Endodermal cell (in vitro differentiated cells): ENCODE measurements at regions not wholly inside any gene's neighbourhood (a gene's known extent, or its start where the extent isn't known, plus 50 kb on each side); places are given as distances from the start of the nearest gene placed in this dataset.

Experiments used
- DNase-seq: peaks from one replicate; pipeline ENCODE4 v3.0.0-alpha.2; 2017
- H3K27ac ChIP-seq: 2 replicates; pipeline ENCODE4 v1.5.1; 2013; ENCODE audit warnings: mild to moderate bottlenecking, low read depth, low read length, moderate library complexity
- H3K27me3 ChIP-seq: 2 replicates; pipeline ENCODE4 v1.6.1; 2013; ENCODE audit warnings: mild to moderate bottlenecking, low read length, moderate library complexity; ENCODE audit not compliant: insufficient read depth, control insufficient read depth, poor library complexity, severe bottlenecking
- H3K36me3 ChIP-seq: 2 replicates; pipeline ENCODE4 v1.7.0; 2013; ENCODE audit warnings: mild to moderate bottlenecking, low read length, moderate library complexity; ENCODE audit not compliant: control insufficient read depth, insufficient read depth
- H3K4me1 ChIP-seq: one replicate; pipeline ENCODE4 v1.7.0; 2013; ENCODE audit warnings: low read length; ENCODE audit not compliant: control insufficient read depth, insufficient read depth
- H3K4me3 ChIP-seq: 2 replicates; pipeline ENCODE4 v1.5.1; 2013; ENCODE audit warnings: mild to moderate bottlenecking, low read length, moderate library complexity
- H3K9ac ChIP-seq: 2 replicates; pipeline ENCODE4 v1.6.1; 2013; ENCODE audit warnings: mild to moderate bottlenecking, low read length, moderate library complexity; ENCODE audit not compliant: poor library complexity, severe bottlenecking; ENCODE audit errors: extremely low read depth
- H3K9me3 ChIP-seq: 2 replicates; pipeline ENCODE4 v1.6.1; 2013; ENCODE audit warnings: mild to moderate bottlenecking, low read length, moderate library complexity; ENCODE audit not compliant: control insufficient read depth
- H3K27ac Mint-ChIP-seq: 2 replicates; pipeline ENCODE4 v1.8.0; 2020; ENCODE audit warnings: mixed read lengths
- H3K27me3 Mint-ChIP-seq: 2 replicates; pipeline ENCODE4 v1.8.0; 2021; ENCODE audit warnings: mild to moderate bottlenecking, mixed read lengths; ENCODE audit not compliant: insufficient read depth
- H3K36me3 Mint-ChIP-seq: 2 replicates; pipeline ENCODE4 v1.8.0; 2020; ENCODE audit warnings: low read depth, mixed read lengths
- H3K4me1 Mint-ChIP-seq: 2 replicates; pipeline ENCODE4 v1.8.0; 2020; ENCODE audit warnings: mixed read lengths
- H3K4me3 Mint-ChIP-seq: 2 replicates; pipeline ENCODE4 v1.8.0; 2020; ENCODE audit warnings: mild to moderate bottlenecking, moderate library complexity, mixed read lengths
- H3K9me3 Mint-ChIP-seq: 2 replicates; pipeline ENCODE4 v1.8.0; 2020; ENCODE audit warnings: mild to moderate bottlenecking, mixed read lengths
- WGBS, 2 experiments: methylation state at CpG; one replicate each; pipeline versions ENCODE4 v1.1.5 to v1.1.7; 2013; ENCODE audit warnings: missing lambda C conversion rate in 2 of 2, mixed read lengths in 1 of 2; ENCODE audit not compliant: insufficient coverage in 1 of 2, insufficient read length in 1 of 2; 5-methylcytosine and 5-hydroxymethylcytosine counted together
- TF ChIP-seq, protein P1 (sequence below): fragments of 200-600 bp; sonication (generic); conservative IDR thresholded peaks from 2 replicates; pipeline ENCODE4 v1.5.0; 2021; ENCODE audit warnings: antibody characterized with exemption, mild to moderate bottlenecking

DNA sequence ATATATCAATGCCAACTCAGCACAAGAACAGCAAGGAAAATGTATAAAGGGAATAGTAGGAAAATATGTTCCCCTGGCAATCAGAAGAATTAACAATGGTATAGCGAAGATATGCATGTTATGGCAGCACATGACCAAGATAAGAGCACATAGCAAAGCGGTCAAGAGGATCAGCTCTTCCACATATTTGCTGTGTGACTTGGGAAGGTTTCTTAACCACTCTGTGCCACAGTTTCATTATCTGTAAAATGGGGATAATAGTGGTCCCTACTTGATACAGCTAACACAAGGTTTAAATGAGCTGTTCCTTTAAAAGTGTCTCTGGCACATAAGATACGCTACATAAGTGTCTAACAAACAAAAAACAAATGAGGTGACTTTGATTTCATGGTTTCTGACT, 77.9 kb upstream of the PIP5K1B start:
- no peak overlapping the region for H3K9ac ChIP-seq
- Mint-ChIP-seq H3K9me3 (no peaks in the 10 kb centered on the region), H3K27me3 (peaks cover 7% of the 10 kb centered on the region), H3K27ac (no peak overlapping the region), H3K36me3 (no peaks in the 10 kb centered on the region), H3K4me3 (no peak overlapping the region), H3K4me1 (no peaks in the 10 kb centered on the region)
- H3K27ac ChIP-seq, result no peak overlapping the region
- TF ChIP-seq, protein P1, sequence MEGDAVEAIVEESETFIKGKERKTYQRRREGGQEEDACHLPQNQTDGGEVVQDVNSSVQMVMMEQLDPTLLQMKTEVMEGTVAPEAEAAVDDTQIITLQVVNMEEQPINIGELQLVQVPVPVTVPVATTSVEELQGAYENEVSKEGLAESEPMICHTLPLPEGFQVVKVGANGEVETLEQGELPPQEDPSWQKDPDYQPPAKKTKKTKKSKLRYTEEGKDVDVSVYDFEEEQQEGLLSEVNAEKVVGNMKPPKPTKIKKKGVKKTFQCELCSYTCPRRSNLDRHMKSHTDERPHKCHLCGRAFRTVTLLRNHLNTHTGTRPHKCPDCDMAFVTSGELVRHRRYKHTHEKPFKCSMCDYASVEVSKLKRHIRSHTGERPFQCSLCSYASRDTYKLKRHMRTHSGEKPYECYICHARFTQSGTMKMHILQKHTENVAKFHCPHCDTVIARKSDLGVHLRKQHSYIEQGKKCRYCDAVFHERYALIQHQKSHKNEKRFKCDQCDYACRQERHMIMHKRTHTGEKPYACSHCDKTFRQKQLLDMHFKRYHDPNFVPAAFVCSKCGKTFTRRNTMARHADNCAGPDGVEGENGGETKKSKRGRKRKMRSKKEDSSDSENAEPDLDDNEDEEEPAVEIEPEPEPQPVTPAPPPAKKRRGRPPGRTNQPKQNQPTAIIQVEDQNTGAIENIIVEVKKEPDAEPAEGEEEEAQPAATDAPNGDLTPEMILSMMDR, result no peak
- no peak overlapping the region for H3K4me3 ChIP-seq
- H3K36me3 ChIP-seq, result no peaks in the 10 kb centered on the region
- no peaks in the 10 kb centered on the region for H3K4me1 ChIP-seq
- no peak for DNase-seq
- no peaks in the 10 kb centered on the region for H3K9me3 ChIP-seq
- H3K27me3 ChIP-seq, result peaks cover 21% of the 10 kb centered on the region
- WGBS, 2 experiments, result 94 to 100% methylated on average over 3 of the region's 3 CpGs

DNA sequence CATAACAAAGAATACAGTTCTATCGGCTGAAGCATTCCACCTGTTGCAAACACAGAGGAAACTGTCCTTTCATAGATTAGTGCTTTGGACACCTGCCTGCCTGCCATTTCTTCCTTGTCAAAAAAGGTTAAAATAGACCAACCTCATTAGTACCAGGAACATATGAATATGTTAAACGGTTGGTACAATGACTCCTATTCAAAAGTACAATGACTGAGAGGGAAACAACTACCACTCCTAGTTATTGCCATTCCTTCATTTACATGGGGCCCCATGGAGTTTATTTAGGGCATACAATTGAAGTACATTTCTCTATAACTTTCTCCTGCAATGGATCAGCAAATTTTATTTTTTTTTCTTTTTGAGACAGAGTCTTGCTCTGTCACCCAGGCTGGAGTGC, 77.4 kb upstream of the PIP5K1B start:
- Histone ChIP-seq H3K4me1 (peaks cover 4% of the 10 kb centered on the region), H3K27ac (no peak overlapping the region), H3K36me3 (no peaks in the 10 kb centered on the region), H3K4me3 (no peak overlapping the region), H3K9ac (no peak overlapping the region), H3K27me3 (peaks cover 21% of the 10 kb centered on the region), H3K9me3 (no peaks in the 10 kb centered on the region)
- Mint-ChIP-seq H3K4me3 (no peak overlapping the region), H3K27me3 (peaks cover 7% of the 10 kb centered on the region), H3K4me1 (no peaks in the 10 kb centered on the region), H3K27ac (no peak overlapping the region), H3K36me3 (no peaks in the 10 kb centered on the region), H3K9me3 (no peaks in the 10 kb centered on the region)
- no peak for DNase-seq
- 88 to 92% methylated on average over 1 to 2 of the region's 2 CpGs for WGBS, 2 experiments
- TF ChIP-seq, protein P1, result no peak

DNA sequence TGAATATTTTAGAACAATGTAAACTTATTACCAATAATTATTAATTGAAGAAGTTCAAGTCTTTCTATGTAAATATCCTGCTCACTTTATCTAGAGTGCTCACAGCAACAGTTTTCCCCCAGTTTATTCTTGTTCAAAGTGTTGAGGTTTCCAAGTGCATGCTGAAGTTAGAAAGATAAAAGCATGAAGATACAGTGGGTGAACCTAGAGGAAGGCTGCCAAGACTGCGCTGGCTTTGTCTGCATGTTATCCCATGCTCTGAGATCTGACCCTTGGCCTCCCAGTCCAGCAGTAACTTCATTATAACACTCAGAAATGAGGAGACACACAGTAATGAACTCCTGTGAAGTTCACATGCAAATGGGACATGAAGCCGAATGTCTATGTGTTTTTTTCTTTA, 76.0 kb upstream of the PIP5K1B start:
- Histone ChIP-seq H3K9ac (no peak overlapping the region), H3K9me3 (no peaks in the 10 kb centered on the region), H3K36me3 (no peaks in the 10 kb centered on the region), H3K4me1 (peaks cover 7% of the 10 kb centered on the region), H3K4me3 (no peak overlapping the region), H3K27me3 (peaks cover 21% of the 10 kb centered on the region), H3K27ac (no peak overlapping the region)
- TF ChIP-seq, protein P1, result no peak
- no peaks in the 10 kb centered on the region for H3K4me1 Mint-ChIP-seq
- no peaks in the 10 kb centered on the region for H3K9me3 Mint-ChIP-seq
- no peaks in the 10 kb centered on the region for H3K27me3 Mint-ChIP-seq
- no peak overlapping the region for H3K4me3 Mint-ChIP-seq
- H3K27ac Mint-ChIP-seq, result no peak overlapping the region
- no peaks in the 10 kb centered on the region for H3K36me3 Mint-ChIP-seq
- WGBS, 2 experiments, result 98 to 100% methylated on average over 1 to 2 of the region's 2 CpGs
- DNase-seq, result no peak
